ENCODE measurements at regions not wholly inside any gene's neighbourhood (a gene's known extent, or its start where the extent isn't known, plus 50 kb on each side); places are given as distances from the start of the nearest gene placed in this dataset.

DNA sequence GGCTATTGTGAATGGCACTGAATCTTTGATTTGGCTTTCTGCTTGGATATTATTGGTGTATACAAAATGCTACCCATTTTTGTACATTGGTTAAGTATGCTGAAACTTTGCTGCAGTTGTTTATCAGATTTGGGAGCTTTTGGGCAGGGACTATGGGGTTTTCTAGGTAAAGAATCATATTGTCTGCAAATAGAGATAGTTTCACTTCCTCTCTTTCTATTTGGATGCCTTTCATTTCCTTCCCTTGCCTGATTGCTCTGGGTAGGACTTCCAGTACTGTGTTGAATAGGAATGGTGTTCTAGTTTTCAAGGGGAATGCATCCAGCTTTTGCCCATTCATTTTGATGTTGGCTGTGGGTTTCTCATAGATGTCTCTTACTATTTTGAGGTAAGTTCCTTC is 489.1 kb upstream of the LRATD1 start:
- TF ChIP-seq, protein P1, sequence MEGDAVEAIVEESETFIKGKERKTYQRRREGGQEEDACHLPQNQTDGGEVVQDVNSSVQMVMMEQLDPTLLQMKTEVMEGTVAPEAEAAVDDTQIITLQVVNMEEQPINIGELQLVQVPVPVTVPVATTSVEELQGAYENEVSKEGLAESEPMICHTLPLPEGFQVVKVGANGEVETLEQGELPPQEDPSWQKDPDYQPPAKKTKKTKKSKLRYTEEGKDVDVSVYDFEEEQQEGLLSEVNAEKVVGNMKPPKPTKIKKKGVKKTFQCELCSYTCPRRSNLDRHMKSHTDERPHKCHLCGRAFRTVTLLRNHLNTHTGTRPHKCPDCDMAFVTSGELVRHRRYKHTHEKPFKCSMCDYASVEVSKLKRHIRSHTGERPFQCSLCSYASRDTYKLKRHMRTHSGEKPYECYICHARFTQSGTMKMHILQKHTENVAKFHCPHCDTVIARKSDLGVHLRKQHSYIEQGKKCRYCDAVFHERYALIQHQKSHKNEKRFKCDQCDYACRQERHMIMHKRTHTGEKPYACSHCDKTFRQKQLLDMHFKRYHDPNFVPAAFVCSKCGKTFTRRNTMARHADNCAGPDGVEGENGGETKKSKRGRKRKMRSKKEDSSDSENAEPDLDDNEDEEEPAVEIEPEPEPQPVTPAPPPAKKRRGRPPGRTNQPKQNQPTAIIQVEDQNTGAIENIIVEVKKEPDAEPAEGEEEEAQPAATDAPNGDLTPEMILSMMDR (IDR thresholded peaks at IDR 0.05): no peak
- H3K27ac ChIP-seq: no peak overlapping the region

GRCh38 chr2:14148216-14148615 is 484.3 kb upstream of the LRATD1 start:
- DNase-seq: no peak
- no peak for ATAC-seq
- Histone ChIP-seq H3K27me3 (ENCODE audit: low read depth) (no peaks in the 10 kb centered on the region), H3K4me1 (no peaks in the 10 kb centered on the region), H3K36me3 (no peaks in the 10 kb centered on the region), H3K9me3 (no peaks in the 10 kb centered on the region), H3K4me3 (no peak overlapping the region), H3K27ac (no peak overlapping the region)
- intact Hi-C loops (cut with DNase I): no loop called here
- TF ChIP-seq, protein P1 (IDR thresholded peaks at IDR 0.05): no peak

More for the DNA sequence above, 489.1 kb upstream of the LRATD1 start:
- Histone ChIP-seq H3K9me3 (no peaks in the 10 kb centered on the region), H3K4me1 (no peaks in the 10 kb centered on the region), H3K4me3 (no peak overlapping the region), H3K27me3 (ENCODE audit: low read depth) (no peaks in the 10 kb centered on the region), H3K36me3 (no peaks in the 10 kb centered on the region)
- intact Hi-C loops (cut with DNase I): no loop called here
- ATAC-seq (no peak), DNase-seq (no peak)

DNA sequence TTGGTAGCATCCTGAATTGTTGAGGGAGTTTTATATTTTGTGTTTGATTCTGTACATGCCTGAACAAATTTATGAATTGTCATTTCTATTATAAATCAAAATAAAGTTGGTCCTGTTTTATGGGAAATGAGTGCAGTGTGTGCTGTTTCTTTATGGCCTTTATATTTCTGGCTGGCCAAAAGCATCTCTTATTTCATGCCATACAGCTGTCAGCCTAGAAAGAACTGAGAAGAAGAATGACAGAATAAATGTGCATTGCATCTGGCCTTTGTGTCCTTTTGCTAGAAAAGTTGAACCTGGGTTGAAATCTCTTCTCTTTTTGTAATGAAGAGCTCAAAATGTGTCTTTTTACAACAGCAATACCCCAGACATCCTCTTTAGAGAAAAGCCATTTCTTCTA is 474.7 kb upstream of the LRATD1 start:
- intact Hi-C loops (cut with DNase I): no loop called here
- H3K36me3 ChIP-seq: no peaks in the 10 kb centered on the region
- no peaks in the 10 kb centered on the region for H3K4me1 ChIP-seq
- H3K9me3 ChIP-seq: no peaks in the 10 kb centered on the region
- TF ChIP-seq, protein P1 (IDR thresholded peaks at IDR 0.05): no peak
- ATAC-seq: no peak
- no peak for DNase-seq
- H3K27ac ChIP-seq: no peak overlapping the region
- no peak overlapping the region for H3K4me3 ChIP-seq
- no peaks in the 10 kb centered on the region for H3K27me3 ChIP-seq (ENCODE audit: low read depth)

GRCh38 chr2:14180333-14180732 is 452.2 kb upstream of the LRATD1 start:
- H3K27me3 ChIP-seq (ENCODE audit: low read depth): no peaks in the 10 kb centered on the region
- TF ChIP-seq, protein P1 (IDR thresholded peaks at IDR 0.05): no peak
- H3K9me3 ChIP-seq: no peaks in the 10 kb centered on the region
- H3K36me3 ChIP-seq: no peaks in the 10 kb centered on the region
- H3K27ac ChIP-seq: no peak overlapping the region
- DNase-seq (no peak), ATAC-seq (no peak)
- intact Hi-C loops (cut with DNase I): no loop called here
- no peak overlapping the region for H3K4me3 ChIP-seq
- H3K4me1 ChIP-seq: no peaks in the 10 kb centered on the region

DNA sequence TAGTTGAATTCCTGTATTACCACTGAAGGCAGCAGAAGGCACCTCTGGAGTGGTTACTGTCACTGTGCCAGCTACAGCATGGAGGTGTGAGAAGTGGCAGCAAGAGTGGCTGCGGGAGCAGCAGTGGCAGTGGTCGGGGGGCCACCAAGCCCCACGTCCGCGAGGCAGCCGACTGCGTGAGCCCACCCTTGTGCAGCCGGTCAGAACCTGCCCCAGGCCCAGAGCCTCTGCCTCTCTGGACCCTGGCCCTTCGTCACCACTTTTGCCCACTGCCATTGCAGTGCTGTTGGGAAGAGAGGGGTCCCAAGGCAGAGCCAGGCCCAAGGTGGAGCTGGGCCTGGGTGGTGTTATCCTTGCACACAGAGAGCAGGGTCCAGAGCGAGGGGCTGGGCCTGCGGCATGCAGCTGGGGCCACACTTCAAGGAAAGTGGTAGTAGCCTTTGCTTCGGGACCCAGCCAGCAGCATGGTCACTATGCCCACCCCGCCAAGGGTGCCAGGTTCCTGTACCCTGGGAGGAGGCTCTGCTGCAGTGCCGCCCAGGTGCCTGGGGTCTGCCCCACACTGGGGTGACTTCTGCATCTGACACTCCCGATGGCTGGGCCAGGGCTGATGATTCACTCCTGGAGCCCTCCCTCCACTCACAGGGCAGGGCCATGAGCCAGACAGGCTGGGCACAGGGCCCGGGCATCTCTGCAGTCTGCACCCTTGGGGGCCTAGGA is 450.1 kb upstream of the LRATD1 start:
- H3K4me1 ChIP-seq: no peaks in the 10 kb centered on the region
- DNase-seq: peak; percentile 40
- intact Hi-C loops (cut with DNase I): no loop called here
- H3K27ac ChIP-seq: no peak overlapping the region
- H3K36me3 ChIP-seq: no peaks in the 10 kb centered on the region
- no peaks in the 10 kb centered on the region for H3K9me3 ChIP-seq
- no peak overlapping the region for H3K4me3 ChIP-seq
- ATAC-seq: peak; percentile 26 to 45
- no peaks in the 10 kb centered on the region for H3K27me3 ChIP-seq (ENCODE audit: low read depth)
- TF ChIP-seq, protein P1 (IDR thresholded peaks at IDR 0.05): no peak

Data from lower lobe of right lung (tissue), 2 donors.